ENCODE measurements at regions not wholly inside any gene's neighbourhood (a gene's known extent, or its start where the extent isn't known, plus 50 kb on each side); places are given as distances from the start of the nearest gene placed in this dataset.
"Not testable (repeated sequence)": the region's sequence is repeated elsewhere in the genome, so short reads cannot be mapped to it uniquely, and the experiment has no call there.

GRCh38 chr7:79997345-79997744, 137.3 kb upstream of the GNAI1 start:
- H3K4me3 ChIP-seq (ENCODE audit: low read depth, low read length) = no peak overlapping the region
- TF ChIP-seq, protein P1, sequence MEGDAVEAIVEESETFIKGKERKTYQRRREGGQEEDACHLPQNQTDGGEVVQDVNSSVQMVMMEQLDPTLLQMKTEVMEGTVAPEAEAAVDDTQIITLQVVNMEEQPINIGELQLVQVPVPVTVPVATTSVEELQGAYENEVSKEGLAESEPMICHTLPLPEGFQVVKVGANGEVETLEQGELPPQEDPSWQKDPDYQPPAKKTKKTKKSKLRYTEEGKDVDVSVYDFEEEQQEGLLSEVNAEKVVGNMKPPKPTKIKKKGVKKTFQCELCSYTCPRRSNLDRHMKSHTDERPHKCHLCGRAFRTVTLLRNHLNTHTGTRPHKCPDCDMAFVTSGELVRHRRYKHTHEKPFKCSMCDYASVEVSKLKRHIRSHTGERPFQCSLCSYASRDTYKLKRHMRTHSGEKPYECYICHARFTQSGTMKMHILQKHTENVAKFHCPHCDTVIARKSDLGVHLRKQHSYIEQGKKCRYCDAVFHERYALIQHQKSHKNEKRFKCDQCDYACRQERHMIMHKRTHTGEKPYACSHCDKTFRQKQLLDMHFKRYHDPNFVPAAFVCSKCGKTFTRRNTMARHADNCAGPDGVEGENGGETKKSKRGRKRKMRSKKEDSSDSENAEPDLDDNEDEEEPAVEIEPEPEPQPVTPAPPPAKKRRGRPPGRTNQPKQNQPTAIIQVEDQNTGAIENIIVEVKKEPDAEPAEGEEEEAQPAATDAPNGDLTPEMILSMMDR (IDR thresholded peaks at IDR 0.05; ENCODE audit: low read depth, low read length, missing control alignments) = no peak
- no peak for DNase-seq (ENCODE audit: low read depth)

- not testable (repeated sequence) for DNase-seq (ENCODE audit: low read depth); H3K4me3 ChIP-seq (ENCODE audit: low read depth, low read length)
Observed at GRCh38 chr7:79995741-79996140, 138.9 kb upstream of the GNAI1 start.

DNA sequence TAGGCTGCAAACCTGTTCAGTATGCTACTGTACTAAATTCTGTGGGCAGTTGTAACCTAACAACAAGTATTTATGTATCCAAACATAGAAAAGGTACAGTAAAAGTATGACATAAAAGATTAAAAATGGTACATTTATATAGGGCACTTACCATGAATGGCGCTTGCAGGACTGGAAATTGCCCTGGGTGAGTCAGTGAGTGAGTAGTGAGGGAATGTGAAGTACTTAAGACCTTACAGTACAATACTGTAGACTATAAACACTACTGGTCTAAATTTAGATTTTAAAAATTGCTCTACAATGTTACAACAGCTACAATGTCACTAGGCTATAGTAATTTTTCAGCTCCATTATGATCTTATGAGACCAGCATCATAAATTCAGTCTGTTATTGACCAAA, 146.0 kb upstream of the GNAI1 start:
- no peak overlapping the region for H3K4me3 ChIP-seq (ENCODE audit: low read depth, low read length)
- TF ChIP-seq, protein P1 (IDR thresholded peaks at IDR 0.05; ENCODE audit: low read depth, low read length, missing control alignments) = no peak
- no peak for DNase-seq (ENCODE audit: low read depth)

DNA sequence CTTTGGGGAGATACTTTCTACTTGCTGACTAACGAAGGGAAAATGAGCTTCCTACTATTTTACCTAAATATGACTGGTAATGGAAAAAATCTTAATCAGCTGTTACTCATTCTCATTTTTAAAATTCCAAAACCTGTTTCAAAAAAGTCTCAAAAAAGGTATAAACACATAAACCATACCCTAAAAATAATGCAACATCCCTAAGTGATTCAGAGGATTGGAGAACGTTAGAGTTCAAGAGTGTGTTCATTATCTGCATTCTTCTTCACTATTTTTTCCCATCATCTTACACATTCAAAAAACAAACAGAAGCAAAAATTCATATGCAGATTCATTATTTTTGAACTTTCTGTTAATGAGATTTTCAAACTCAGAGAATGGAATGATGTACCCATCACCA, 150.4 kb upstream of the GNAI1 start:
- TF ChIP-seq, protein P1 (IDR thresholded peaks at IDR 0.05; ENCODE audit: low read depth, low read length, missing control alignments) = no peak
- H3K4me3 ChIP-seq (ENCODE audit: low read depth, low read length) = no peak overlapping the region
- no peak for DNase-seq (ENCODE audit: low read depth)

DNA sequence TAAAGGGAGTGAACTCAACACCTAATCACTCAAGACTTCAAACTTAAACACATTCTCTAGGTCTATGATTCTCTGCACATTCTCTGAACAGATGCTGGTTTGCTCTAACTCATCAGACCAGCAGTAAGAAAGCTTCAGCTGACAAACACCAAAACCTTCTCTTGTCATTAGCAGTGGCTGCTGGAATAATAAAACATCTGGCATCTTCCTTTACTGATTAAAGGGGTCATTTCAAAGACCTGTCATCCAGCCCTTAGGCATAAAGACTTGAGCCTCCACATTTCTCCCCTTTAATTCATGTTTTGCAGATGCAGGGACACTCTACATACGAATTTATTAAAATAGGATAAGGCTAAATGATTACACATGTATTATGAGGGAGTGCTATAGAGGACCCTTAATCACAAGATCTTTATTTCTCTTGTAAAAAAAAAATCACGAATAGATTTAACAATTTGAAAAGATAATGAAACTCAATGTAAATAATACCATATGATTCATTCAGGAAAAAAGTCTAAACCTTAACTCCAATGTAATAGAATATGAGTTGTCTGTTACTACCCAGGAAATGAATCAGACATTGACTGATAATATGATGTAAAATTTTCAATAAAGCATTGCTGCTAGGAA, 152.4 kb upstream of the GNAI1 start:
- TF ChIP-seq, protein P1 (IDR thresholded peaks at IDR 0.05; ENCODE audit: low read depth, low read length, missing control alignments) = no peak
- no peak for DNase-seq (ENCODE audit: low read depth)
- H3K4me3 ChIP-seq (ENCODE audit: low read depth, low read length) = no peak overlapping the region

GRCh38 chr7:79980376-79980775, 154.3 kb upstream of the GNAI1 start:
- TF ChIP-seq, protein P1 (IDR thresholded peaks at IDR 0.05; ENCODE audit: low read depth, low read length, missing control alignments) = no peak
- no peak for DNase-seq (ENCODE audit: low read depth)
- no peak overlapping the region for H3K4me3 ChIP-seq (ENCODE audit: low read depth, low read length)

DNA sequence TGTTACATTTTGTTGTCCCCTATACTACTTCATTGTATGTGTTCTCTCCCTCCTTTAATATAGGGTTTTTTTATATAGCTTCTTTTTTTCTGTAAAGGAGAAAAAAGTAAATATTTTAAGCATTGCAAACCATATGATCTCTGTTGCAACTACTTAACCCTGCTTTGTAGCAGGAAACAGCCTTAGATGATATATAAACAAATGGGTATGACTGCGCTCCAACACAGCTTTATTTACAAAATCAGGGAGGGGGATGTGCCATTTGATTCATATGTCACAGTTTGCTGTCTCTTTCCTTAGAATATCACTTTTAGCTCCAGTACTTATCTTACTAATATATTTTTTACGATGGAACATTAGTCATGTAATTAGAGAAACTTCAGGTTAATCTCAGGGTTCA, 155.2 kb upstream of the GNAI1 start:
- no peak overlapping the region for H3K4me3 ChIP-seq (ENCODE audit: low read depth, low read length)
- TF ChIP-seq, protein P1 (IDR thresholded peaks at IDR 0.05; ENCODE audit: low read depth, low read length, missing control alignments) = no peak
- DNase-seq (ENCODE audit: low read depth) = no peak
